ENCODE measurements at regions not wholly inside any gene's neighbourhood (a gene's known extent, or its start where the extent isn't known, plus 50 kb on each side); places are given as distances from the start of the nearest gene placed in this dataset.

DNA sequence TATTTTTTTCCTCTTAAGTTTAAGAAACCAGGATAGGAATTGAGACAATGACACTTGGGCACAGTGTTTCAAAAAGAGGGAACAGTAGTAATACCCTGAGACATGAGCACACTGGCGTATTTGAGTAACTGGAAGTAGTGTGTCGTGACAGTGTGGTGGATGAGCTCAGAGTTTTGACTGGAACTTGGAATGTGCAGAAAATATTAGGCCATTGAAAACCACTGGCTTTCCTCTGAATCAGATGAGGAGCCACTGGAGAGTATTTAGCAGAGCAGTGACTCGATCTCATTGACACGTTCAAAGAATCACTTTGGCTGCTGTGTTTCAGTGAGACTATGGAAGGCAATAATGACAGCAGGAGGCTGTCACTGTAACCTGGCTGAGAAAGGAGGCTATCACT is 1531.2 kb downstream of the STIM2 start (continued):
- TF ChIP-seq STAT1 (conservative IDR thresholded peaks at IDR 0.05) = no peak
- TF ChIP-seq, protein P1, sequence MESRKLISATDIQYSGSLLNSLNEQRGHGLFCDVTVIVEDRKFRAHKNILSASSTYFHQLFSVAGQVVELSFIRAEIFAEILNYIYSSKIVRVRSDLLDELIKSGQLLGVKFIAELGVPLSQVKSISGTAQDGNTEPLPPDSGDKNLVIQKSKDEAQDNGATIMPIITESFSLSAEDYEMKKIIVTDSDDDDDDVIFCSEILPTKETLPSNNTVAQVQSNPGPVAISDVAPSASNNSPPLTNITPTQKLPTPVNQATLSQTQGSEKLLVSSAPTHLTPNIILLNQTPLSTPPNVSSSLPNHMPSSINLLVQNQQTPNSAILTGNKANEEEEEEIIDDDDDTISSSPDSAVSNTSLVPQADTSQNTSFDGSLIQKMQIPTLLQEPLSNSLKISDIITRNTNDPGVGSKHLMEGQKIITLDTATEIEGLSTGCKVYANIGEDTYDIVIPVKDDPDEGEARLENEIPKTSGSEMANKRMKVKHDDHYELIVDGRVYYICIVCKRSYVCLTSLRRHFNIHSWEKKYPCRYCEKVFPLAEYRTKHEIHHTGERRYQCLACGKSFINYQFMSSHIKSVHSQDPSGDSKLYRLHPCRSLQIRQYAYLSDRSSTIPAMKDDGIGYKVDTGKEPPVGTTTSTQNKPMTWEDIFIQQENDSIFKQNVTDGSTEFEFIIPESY (IDR thresholded peaks at IDR 0.05) = no peak

DNA sequence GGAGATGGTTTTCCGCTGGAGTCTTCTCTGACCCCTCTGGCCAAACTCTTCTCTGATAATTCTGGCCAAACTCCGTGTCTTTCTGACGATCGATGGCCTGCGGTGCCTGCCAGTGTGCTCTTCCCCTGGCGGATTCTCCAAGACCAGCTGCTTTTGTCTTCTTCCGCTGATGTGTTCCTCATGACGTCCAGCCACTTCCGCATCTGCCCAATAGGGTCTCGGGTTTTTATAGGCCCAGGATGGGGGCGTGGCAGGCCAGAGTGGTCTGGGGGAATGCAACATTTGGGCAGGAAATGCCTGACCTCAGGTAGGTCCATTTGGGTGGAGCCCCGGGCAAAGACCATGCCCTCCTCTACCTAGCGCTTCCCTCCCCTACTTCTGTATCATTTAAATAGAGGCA is 1542.1 kb downstream of the STIM2 start:
- DNase-seq (ENCODE audit: low read depth, low spot score) (no peak), FAIRE-seq (no peak), ATAC-seq (peak; percentile 29; the same call in 1 of the 3 replicates)
- BruUV-seq (replicated peaks) = no TSS peak
- Histone ChIP-seq H4K20me1 (ENCODE audit: control insufficient read depth, insufficient read depth) (no peaks in the 10 kb centered on the region), H3K4me2 (ENCODE audit: control insufficient read depth, insufficient read depth) (no peak overlapping the region), H3K36me3 (ENCODE audit: control insufficient read depth in 2 of 2, insufficient read depth in 2 of 2, low read length in 1 of 2) (no peaks in the 10 kb centered on the region), H3K9me3 (replicated peaks; ENCODE audit: control insufficient read depth, insufficient read depth, low read length) (no peaks in the 10 kb centered on the region), H3K4me1 (ENCODE audit: control insufficient read depth, insufficient read depth, low read length) (no peaks in the 10 kb centered on the region), H2AFZ (ENCODE audit: control insufficient read depth, low read depth, low read length) (no peak overlapping the region), H3K9ac (ENCODE audit: control insufficient read depth, insufficient read depth, low read length) (no peak overlapping the region), H3K79me2 (ENCODE audit: control insufficient read depth, insufficient read depth, low read length) (no peaks in the 10 kb centered on the region), H3K27me3 (replicated peaks in 1 of 2; ENCODE audit: control insufficient read depth in 2 of 2, insufficient read depth in 2 of 2, low read length in 1 of 2) (no peaks in the 10 kb centered on the region), H3K27ac (ENCODE audit: control insufficient read depth, insufficient read depth) (no peak overlapping the region), H3K4me3 (no peak overlapping the region)
- SMC1A ChIA-PET (ENCODE audit: uncharacterized antibody, unreplicated experiment) = interaction anchor here (1.6 kb wide), 1 partner anchor 11 kb away, joined by 3 read pairs; no protein-coding TSS in a partner anchor
- POLR2A ChIA-PET = no interaction called here
- CTCF ChIA-PET = no interaction called here
- RAD21 ChIA-PET (ENCODE audit: unreplicated experiment) = no interaction called here
- intact Hi-C loops (cut with micrococcal nuclease; ENCODE audit: unreplicated experiment) = no loop called here
- in situ Hi-C loops (cut with MboI) = no loop called here
- TF ChIP-seq SREBF2 (IDR thresholded peaks at IDR 0.05; ENCODE audit: low read length) = no peak
- TF ChIP-seq, protein P2, sequence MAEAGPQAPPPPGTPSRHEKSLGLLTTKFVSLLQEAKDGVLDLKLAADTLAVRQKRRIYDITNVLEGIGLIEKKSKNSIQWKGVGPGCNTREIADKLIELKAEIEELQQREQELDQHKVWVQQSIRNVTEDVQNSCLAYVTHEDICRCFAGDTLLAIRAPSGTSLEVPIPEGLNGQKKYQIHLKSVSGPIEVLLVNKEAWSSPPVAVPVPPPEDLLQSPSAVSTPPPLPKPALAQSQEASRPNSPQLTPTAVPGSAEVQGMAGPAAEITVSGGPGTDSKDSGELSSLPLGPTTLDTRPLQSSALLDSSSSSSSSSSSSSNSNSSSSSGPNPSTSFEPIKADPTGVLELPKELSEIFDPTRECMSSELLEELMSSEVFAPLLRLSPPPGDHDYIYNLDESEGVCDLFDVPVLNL (IDR thresholded peaks at IDR 0.05; ENCODE audit: low read depth, low read length) = no peak
- TF ChIP-seq SIX5 (IDR thresholded peaks at IDR 0.05; ENCODE audit: low read depth, low read length, severe bottlenecking) = no peak
- TF ChIP-seq, protein P3, sequence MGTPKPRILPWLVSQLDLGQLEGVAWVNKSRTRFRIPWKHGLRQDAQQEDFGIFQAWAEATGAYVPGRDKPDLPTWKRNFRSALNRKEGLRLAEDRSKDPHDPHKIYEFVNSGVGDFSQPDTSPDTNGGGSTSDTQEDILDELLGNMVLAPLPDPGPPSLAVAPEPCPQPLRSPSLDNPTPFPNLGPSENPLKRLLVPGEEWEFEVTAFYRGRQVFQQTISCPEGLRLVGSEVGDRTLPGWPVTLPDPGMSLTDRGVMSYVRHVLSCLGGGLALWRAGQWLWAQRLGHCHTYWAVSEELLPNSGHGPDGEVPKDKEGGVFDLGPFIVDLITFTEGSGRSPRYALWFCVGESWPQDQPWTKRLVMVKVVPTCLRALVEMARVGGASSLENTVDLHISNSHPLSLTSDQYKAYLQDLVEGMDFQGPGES (IDR thresholded peaks at IDR 0.05) = no peak
- TF ChIP-seq NR2C1 (IDR thresholded peaks at IDR 0.05) = no peak
- TF ChIP-seq, protein P4, sequence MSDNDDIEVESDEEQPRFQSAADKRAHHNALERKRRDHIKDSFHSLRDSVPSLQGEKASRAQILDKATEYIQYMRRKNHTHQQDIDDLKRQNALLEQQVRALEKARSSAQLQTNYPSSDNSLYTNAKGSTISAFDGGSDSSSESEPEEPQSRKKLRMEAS (IDR thresholded peaks at IDR 0.05; ENCODE audit: low read depth, low read length) = no peak
- no peak for TF ChIP-seq MYC (IDR thresholded peaks at IDR 0.05; ENCODE audit: insufficient read depth, insufficient read length, insufficient replicate concordance, low read length, severe bottlenecking)
- 47% methylated on average over 13 of the region's 13 CpGs for WGBS (ENCODE audit: insufficient coverage, insufficient replicate concordance, low lambda C conversion rate, missing lambda C conversion rate)

Measured in GM12878 (cell line).